ENCODE measurements at regions not wholly inside any gene's neighbourhood (a gene's known extent, or its start where the extent isn't known, plus 50 kb on each side); places are given as distances from the start of the nearest gene placed in this dataset.

- no peaks in the 10 kb centered on the region for H3F3A ChIP-seq (ENCODE audit: insufficient read depth)
- no peaks in the 10 kb centered on the region for H4K20me1 ChIP-seq (ENCODE audit: low read depth, low read length)
- TF ChIP-seq EZH2phosphoT487 (conservative IDR thresholded peaks at IDR 0.05; ENCODE audit: low read length) (no peak), CTCF (IDR thresholded peaks at IDR 0.05; ENCODE audit: insufficient read depth, low read length, poor library complexity, severe bottlenecking) (no peak)
- peak overlapping the region; percentile 16 for H2AFZ ChIP-seq (ENCODE audit: low read depth, low read length, severe bottlenecking)
- H3K9ac ChIP-seq (ENCODE audit: low read length): no peak overlapping the region
- no peaks in the 10 kb centered on the region for H3K9me3 ChIP-seq (ENCODE audit: insufficient read depth, low read length)
- no peak overlapping the region for H3K4me2 ChIP-seq (ENCODE audit: low read depth, low read length, poor library complexity, severe bottlenecking)
- no peaks in the 10 kb centered on the region for H3K9me2 ChIP-seq (replicated peaks; ENCODE audit: insufficient read depth, low read length)
- no peaks in the 10 kb centered on the region for H3K27me3 ChIP-seq (ENCODE audit: low read length)
- no peaks in the 10 kb centered on the region for H3K36me3 ChIP-seq (ENCODE audit: low read length)
- no peaks in the 10 kb centered on the region for H3K79me2 ChIP-seq (ENCODE audit: insufficient read depth, low read length)
- H3K27ac ChIP-seq (ENCODE audit: low read depth, low read length): no peak overlapping the region
- H3K4me3 ChIP-seq (ENCODE audit: insufficient read depth, low read length, poor library complexity, severe bottlenecking): no peak overlapping the region
Measured at GRCh38 chr13:71251292-71251951, 615.6 kb downstream of the DACH1 start.

- Histone ChIP-seq H3K9me3 (ENCODE audit: insufficient read depth, low read length) (no peaks in the 10 kb centered on the region), H3K9ac (ENCODE audit: low read length) (no peak overlapping the region), H3K4me2 (ENCODE audit: low read depth, low read length, poor library complexity, severe bottlenecking) (no peak overlapping the region), H3K4me3 (ENCODE audit: insufficient read depth, low read length, poor library complexity, severe bottlenecking) (no peak overlapping the region), H3K9me2 (replicated peaks; ENCODE audit: insufficient read depth, low read length) (no peaks in the 10 kb centered on the region), H3K27me3 (ENCODE audit: low read length) (no peaks in the 10 kb centered on the region), H2AFZ (ENCODE audit: low read depth, low read length, severe bottlenecking) (no peak overlapping the region), H4K20me1 (ENCODE audit: low read depth, low read length) (no peaks in the 10 kb centered on the region), H3K27ac (ENCODE audit: low read depth, low read length) (no peak overlapping the region), H3F3A (ENCODE audit: insufficient read depth) (no peaks in the 10 kb centered on the region), H3K36me3 (ENCODE audit: low read length) (no peaks in the 10 kb centered on the region), H3K79me2 (ENCODE audit: insufficient read depth, low read length) (no peaks in the 10 kb centered on the region)
- TF ChIP-seq CTCF (IDR thresholded peaks at IDR 0.05; ENCODE audit: insufficient read depth, low read length, poor library complexity, severe bottlenecking): no peak
- TF ChIP-seq EZH2phosphoT487 (conservative IDR thresholded peaks at IDR 0.05; ENCODE audit: low read length): no peak
Measured at GRCh38 chr13:71249011-71249410, 618.0 kb downstream of the DACH1 start.

GRCh38 chr13:71244161-71244560, 622.8 kb downstream of the DACH1 start:
- Histone ChIP-seq H3K27me3 (ENCODE audit: low read length) (no peaks in the 10 kb centered on the region), H3K4me2 (ENCODE audit: low read depth, low read length, poor library complexity, severe bottlenecking) (no peak overlapping the region), H3K9ac (ENCODE audit: low read length) (no peak overlapping the region), H2AFZ (ENCODE audit: low read depth, low read length, severe bottlenecking) (no peak overlapping the region), H3K9me3 (ENCODE audit: insufficient read depth, low read length) (no peaks in the 10 kb centered on the region), H3K27ac (ENCODE audit: low read depth, low read length) (no peak overlapping the region), H3K36me3 (ENCODE audit: low read length) (no peaks in the 10 kb centered on the region), H3K79me2 (ENCODE audit: insufficient read depth, low read length) (no peaks in the 10 kb centered on the region), H3K9me2 (replicated peaks; ENCODE audit: insufficient read depth, low read length) (no peaks in the 10 kb centered on the region), H4K20me1 (ENCODE audit: low read depth, low read length) (no peaks in the 10 kb centered on the region), H3K4me3 (ENCODE audit: insufficient read depth, low read length, poor library complexity, severe bottlenecking) (no peak overlapping the region), H3F3A (ENCODE audit: insufficient read depth) (no peaks in the 10 kb centered on the region)
- TF ChIP-seq EZH2phosphoT487 (conservative IDR thresholded peaks at IDR 0.05; ENCODE audit: low read length) (no peak), CTCF (IDR thresholded peaks at IDR 0.05; ENCODE audit: insufficient read depth, low read length, poor library complexity, severe bottlenecking) (no peak)
